Fibroblast of pulmonary artery (primary cell): ENCODE measurements at regions not wholly inside any gene's neighbourhood (a gene's known extent, or its start where the extent isn't known, plus 50 kb on each side); places are given as distances from the start of the nearest gene placed in this dataset.
"Not testable (repeated sequence)": the region's sequence is repeated elsewhere in the genome, so short reads cannot be mapped to it uniquely, and the experiment has no call there.

Experiments
- DNase-seq: peaks from one replicate; pipeline ENCODE4 v3.0.0-alpha.2; 2010; ENCODE audit warnings: low read depth
- H3K4me3 ChIP-seq: replicated peaks from 2 replicates; pipeline ENCODE4 v1.5.1; 2011; ENCODE audit warnings: low read depth, mild to moderate bottlenecking, control low read depth, low read length, moderate library complexity
- TF ChIP-seq, protein P1 (sequence below): IDR thresholded peaks from 2 replicates; pipeline ENCODE4 v1.5.1; 2011; ENCODE audit warnings: mild to moderate bottlenecking, control low read depth, low read length, inconsistent platforms; ENCODE audit errors: missing control alignments

DNA sequence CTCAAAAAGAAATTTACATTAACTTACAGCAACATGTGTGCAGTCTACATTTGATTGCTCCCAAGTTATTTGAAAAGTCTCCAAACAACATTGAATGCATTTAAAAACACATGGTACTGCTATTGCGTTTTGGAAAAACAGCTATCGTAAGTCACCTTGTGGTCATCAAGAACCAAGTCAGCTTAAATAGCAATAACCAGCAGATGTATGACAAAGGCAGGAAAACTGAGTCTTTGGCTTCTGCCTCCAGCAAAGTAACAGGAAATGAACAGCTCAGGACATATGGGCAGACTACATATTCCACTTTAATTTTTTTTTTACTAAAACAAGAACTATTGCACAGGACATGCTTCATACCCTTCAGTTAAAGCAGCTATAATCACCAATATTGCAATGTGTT is 580.6 kb upstream of the SPRY2 start:
- TF ChIP-seq, protein P1, sequence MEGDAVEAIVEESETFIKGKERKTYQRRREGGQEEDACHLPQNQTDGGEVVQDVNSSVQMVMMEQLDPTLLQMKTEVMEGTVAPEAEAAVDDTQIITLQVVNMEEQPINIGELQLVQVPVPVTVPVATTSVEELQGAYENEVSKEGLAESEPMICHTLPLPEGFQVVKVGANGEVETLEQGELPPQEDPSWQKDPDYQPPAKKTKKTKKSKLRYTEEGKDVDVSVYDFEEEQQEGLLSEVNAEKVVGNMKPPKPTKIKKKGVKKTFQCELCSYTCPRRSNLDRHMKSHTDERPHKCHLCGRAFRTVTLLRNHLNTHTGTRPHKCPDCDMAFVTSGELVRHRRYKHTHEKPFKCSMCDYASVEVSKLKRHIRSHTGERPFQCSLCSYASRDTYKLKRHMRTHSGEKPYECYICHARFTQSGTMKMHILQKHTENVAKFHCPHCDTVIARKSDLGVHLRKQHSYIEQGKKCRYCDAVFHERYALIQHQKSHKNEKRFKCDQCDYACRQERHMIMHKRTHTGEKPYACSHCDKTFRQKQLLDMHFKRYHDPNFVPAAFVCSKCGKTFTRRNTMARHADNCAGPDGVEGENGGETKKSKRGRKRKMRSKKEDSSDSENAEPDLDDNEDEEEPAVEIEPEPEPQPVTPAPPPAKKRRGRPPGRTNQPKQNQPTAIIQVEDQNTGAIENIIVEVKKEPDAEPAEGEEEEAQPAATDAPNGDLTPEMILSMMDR = no peak
- peak; percentile 68 for DNase-seq
- no peak overlapping the region for H3K4me3 ChIP-seq

DNA sequence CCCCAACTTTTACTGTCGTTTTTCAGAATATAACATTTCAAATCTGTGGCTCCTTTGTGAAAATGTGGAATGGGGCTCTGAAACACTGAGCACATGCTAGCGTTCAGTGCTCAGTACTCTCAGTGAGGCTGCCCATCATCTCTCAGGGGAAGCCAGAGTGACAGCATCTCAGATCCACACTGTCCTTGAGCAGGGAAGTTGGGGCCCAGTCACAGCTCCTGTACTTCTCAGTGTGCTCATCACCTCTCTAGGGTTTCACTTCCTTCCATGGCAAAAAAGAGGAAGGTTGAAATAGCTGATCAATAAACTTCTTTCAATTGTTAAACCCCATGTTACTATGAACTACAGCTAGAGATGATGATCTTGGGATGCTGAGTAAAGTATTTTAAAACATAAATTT is 565.9 kb upstream of the SPRY2 start:
- no peak overlapping the region for H3K4me3 ChIP-seq
- DNase-seq = no peak
- TF ChIP-seq, protein P1 = no peak

DNA sequence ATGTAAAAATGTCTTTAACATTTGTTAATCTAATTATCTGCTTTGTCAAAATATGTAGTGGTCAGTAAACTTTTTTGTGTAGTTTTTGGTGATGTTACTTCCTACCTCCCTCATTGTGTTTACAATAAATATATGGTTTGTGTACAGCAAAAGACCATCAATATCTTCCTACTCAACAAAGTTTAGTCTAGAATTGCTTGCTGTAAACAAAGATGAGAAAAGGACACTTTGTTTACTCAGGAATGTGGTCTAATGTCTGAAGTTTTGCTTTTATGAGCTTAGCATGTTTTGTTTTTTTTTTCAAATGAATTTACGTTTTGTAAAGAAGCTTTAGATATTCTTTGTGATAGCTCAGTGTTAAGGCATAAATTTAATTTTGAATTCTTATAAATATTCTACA is 563.5 kb upstream of the SPRY2 start:
- DNase-seq = no peak
- no peak overlapping the region for H3K4me3 ChIP-seq
- TF ChIP-seq, protein P1 = no peak

DNA sequence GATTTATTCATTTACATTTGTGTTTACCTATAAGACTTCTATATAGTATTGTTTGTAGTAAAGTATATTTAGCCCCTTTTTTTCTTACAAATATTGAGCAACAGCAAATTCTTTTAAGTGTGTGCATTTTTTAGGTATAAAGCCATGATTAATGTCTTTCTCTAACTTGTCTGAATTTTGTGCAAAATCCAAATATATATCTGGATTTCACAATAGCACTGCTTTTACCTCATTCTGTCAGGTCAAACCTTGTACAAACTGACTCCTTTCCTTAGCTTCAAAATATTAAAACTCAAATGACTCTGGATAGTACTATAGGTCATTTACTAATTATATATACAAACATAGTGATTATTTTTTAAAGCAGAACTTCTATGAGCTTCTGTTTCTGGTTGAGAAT is 563.0 kb upstream of the SPRY2 start:
- TF ChIP-seq, protein P1 = no peak
- no peak overlapping the region for H3K4me3 ChIP-seq
- DNase-seq = peak; percentile 51

DNA sequence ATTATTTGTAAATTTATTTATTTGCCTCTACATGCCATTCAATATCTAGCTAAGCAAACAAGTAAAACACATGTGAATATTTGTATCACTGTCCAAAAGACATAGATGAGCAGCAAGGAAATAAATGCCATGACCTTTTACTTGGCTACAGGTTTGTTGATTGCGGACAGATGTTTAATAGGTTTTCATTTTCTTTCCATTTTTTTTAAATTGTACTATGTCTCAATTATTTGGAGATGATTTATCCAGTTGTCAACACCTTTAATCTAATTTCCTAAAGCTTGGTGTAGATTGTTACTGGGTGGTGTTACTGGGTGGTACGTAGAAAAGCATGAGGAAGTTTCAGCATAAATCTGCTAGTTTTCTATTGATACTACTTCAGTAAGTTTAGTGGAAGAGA is 560.6 kb upstream of the SPRY2 start:
- no peak overlapping the region for H3K4me3 ChIP-seq
- DNase-seq = no peak
- TF ChIP-seq, protein P1 = no peak

DNA sequence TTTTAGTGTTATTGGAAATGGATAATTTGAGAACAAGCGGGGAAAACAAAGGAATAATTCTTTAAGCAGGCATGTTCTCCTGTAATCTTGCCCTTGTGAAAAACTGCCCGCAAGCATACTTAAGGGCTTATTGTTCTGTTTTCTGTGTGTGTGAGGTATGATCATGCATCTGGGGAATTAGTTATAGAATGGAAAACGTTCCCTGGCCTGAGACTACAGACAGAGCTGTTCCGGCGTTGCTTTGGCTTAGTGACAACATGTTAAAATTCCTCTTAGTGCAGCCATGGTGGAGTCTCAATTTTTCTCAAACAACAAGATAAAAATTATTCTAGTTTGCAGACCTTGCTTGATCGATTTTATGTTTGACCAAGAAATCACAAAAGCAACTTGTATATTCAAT is 560.2 kb upstream of the SPRY2 start:
- DNase-seq = peak; percentile 80
- TF ChIP-seq, protein P1 = no peak
- H3K4me3 ChIP-seq = no peak overlapping the region

DNA sequence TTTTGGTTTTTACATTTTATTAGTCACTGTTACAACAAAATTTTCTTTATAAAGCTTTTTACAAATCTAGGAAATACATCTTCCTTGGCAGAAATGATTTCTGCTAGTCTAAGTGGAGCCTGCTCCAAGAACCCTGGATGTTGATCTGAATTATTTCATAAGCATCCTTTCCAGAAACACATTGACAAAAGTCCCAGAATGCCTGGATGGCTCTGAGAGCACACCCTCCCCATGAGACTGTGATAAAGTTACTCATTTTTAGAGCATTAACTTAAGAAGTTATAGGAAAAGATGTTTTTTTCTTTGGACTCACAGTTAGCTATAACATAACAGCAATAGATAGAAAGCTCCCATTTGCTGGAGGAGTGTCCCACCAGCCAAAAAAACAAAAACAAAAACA is 559.6 kb upstream of the SPRY2 start:
- TF ChIP-seq, protein P1 = no peak
- no peak for DNase-seq
- H3K4me3 ChIP-seq = no peak overlapping the region

DNA sequence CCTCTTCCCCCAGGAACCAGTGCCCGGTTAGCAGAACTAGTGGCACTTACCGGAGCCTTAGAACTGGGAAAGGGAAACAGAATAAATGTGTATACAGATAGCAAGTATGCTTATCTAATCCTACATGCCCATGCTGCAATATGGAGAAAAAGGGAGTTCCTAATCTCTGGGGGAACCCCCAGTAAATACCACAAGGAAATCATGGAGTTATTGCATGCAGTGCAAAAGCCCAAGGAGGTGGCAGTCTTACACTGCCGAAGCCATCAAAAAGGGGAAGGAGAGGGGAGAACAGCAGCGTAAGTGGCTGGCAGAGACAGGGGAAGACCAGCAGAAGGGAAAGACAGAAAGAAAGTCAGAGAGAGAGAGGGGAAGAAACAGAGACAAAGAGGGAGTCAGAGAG is 556.7 kb upstream of the SPRY2 start:
- not testable (repeated sequence) for DNase-seq, H3K4me3 ChIP-seq
